ENCODE measurements at regions not wholly inside any gene's neighbourhood (a gene's known extent, or its start where the extent isn't known, plus 50 kb on each side); places are given as distances from the start of the nearest gene placed in this dataset.

GRCh38 chr3:7915356-7915755 is 586.3 kb upstream of the LMCD1 start:
- no peak for DNase-seq

GRCh38 chr3:7917443-7918151 is 584.0 kb upstream of the LMCD1 start:
- no peak for DNase-seq

- DNase-seq = no peak
Measured at GRCh38 chr3:7920211-7920610, 581.4 kb upstream of the LMCD1 start.

GRCh38 chr3:7924228-7924627 is 577.4 kb upstream of the LMCD1 start:
- no peak for DNase-seq

- no peak for DNase-seq
Measured at GRCh38 chr3:7927015-7927414, 574.6 kb upstream of the LMCD1 start.

- DNase-seq = no peak
Measured at GRCh38 chr3:7927864-7928263, 573.8 kb upstream of the LMCD1 start.

- no peak for DNase-seq
Measured at GRCh38 chr3:7929319-7929889, 572.2 kb upstream of the LMCD1 start.

- no peak for DNase-seq
Measured at GRCh38 chr3:7934362-7934761, 567.3 kb upstream of the LMCD1 start.

GRCh38 chr3:7947930-7948329 is 553.7 kb upstream of the LMCD1 start:
- no peak for DNase-seq

GRCh38 chr3:7950890-7951289 is 550.7 kb upstream of the LMCD1 start:
- DNase-seq = no peak

- DNase-seq = no peak
Measured at GRCh38 chr3:7953449-7954014, 548.1 kb upstream of the LMCD1 start.

GRCh38 chr3:7957024-7957423 is 544.6 kb upstream of the LMCD1 start:
- DNase-seq = no peak

GRCh38 chr3:7959094-7959493 is 542.5 kb upstream of the LMCD1 start:
- no peak for DNase-seq

- no peak for DNase-seq
Measured at GRCh38 chr3:7960601-7961000, 541.0 kb upstream of the LMCD1 start.

- no peak for DNase-seq
Measured at GRCh38 chr3:7962301-7962700, 539.3 kb upstream of the LMCD1 start.

- no peak for DNase-seq
Measured at GRCh38 chr3:7964899-7965298, 536.7 kb upstream of the LMCD1 start.

- DNase-seq = no peak
Measured at GRCh38 chr3:7973006-7973405, 528.6 kb upstream of the LMCD1 start.

GRCh38 chr3:7977245-7978086 is 524.2 kb upstream of the LMCD1 start:
- DNase-seq = no peak

GRCh38 chr3:7978087-7978422 is 523.6 kb upstream of the LMCD1 start:
- no peak for DNase-seq

GRCh38 chr3:7982126-7982525 is 519.5 kb upstream of the LMCD1 start:
- no peak for DNase-seq

- DNase-seq = no peak
Measured at GRCh38 chr3:7999384-7999783, 502.2 kb upstream of the LMCD1 start.

- no peak for DNase-seq
Measured at GRCh38 chr3:8001307-8001706, 500.3 kb upstream of the LMCD1 start.

- DNase-seq = no peak
Measured at GRCh38 chr3:8001712-8002111, 499.9 kb upstream of the LMCD1 start.

- no peak for DNase-seq
Measured at GRCh38 chr3:8011902-8012301, 489.7 kb upstream of the LMCD1 start.
